PC-3 (cell line): ENCODE measurements at regions not wholly inside any gene's neighbourhood (a gene's known extent, or its start where the extent isn't known, plus 50 kb on each side); places are given as distances from the start of the nearest gene placed in this dataset.

ENCODE experiments used
- CTCF ChIP-seq: fragments of 300-600 bp; sonication (generic); conservative IDR thresholded peaks from 2 replicates; pipeline ENCODE4 v1.5.1; 2017; ENCODE audit warnings: antibody characterized with exemption, low read depth, mild to moderate bottlenecking, low read length
- EZH2 ChIP-seq: fragments of 300-600 bp; sonication (generic); IDR thresholded peaks from one replicate; pipeline ENCODE4 v1.6.1; 2017; ENCODE audit warnings: antibody characterized with exemption, mild to moderate bottlenecking, low read length; ENCODE audit not compliant: unreplicated experiment
- EZH2phosphoT487 ChIP-seq: fragments of 300-600 bp; sonication (generic); IDR thresholded peaks from 2 replicates; pipeline ENCODE4 v1.6.1; 2018; ENCODE audit warnings: mild to moderate bottlenecking, antibody characterized with exemption, low read length, borderline replicate concordance

GRCh38 chr14:62557416-62557815, 487.8 kb downstream of the KCNH5 start:
- TF ChIP-seq CTCF: no peak
- TF ChIP-seq EZH2: no peak
- TF ChIP-seq EZH2phosphoT487: no peak
